GM12892 (cell line): ENCODE measurements at regions not wholly inside any gene's neighbourhood (a gene's known extent, or its start where the extent isn't known, plus 50 kb on each side); places are given as distances from the start of the nearest gene placed in this dataset.

Experiments
- POLR2A ChIP-seq: IDR thresholded peaks from 2 replicates; pipeline ENCODE4 v1.6.1; 2011; ENCODE audit warnings: low read depth, low read length, control low read depth
- POLR2AphosphoS5 ChIP-seq: IDR thresholded peaks from 2 replicates; pipeline ENCODE4 v1.6.1; 2011; ENCODE audit warnings: low read depth, low read length, control low read depth
- TAF1 ChIP-seq: IDR thresholded peaks from 2 replicates; pipeline ENCODE4 v1.6.1; 2011; ENCODE audit warnings: low read depth, mild to moderate bottlenecking, control low read depth, low read length, borderline replicate concordance

DNA sequence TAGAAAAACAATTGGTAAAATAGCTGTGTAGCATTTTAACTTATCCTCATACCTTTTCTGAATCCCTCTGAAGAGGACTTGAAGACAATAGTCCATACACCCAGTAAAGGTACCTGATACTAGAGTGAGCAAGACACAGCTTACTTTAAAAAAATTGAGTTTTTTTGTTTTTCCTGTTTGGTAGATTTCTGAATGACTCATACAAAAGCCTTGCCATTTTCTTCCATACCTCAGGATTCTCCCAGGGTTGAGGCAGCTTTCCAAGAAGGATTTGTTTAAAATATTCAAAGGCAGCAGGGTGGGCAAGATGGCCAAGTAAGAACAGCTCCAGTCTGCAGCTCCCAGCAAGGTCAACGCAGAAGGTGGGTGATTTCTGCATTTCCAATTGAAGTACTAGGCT is 551.0 kb upstream of the LRATD1 start:
- TF ChIP-seq TAF1 (no peak), POLR2AphosphoS5 (no peak), POLR2A (no peak)
